GM19351 (cell line): ENCODE measurements at regions not wholly inside any gene's neighbourhood (a gene's known extent, or its start where the extent isn't known, plus 50 kb on each side); places are given as distances from the start of the nearest gene placed in this dataset.
A peak's percentile ranks its signal among the peaks of the same experiment; 100 is the strongest.

Source experiments
- ATAC-seq: cut with Tn5 transposase; IDR thresholded peaks from one replicate; pipeline ENCODE4 v1.9.1; 2021; ENCODE audit warnings: mild to moderate bottlenecking, moderate library complexity; ENCODE audit not compliant: unreplicated experiment

DNA sequence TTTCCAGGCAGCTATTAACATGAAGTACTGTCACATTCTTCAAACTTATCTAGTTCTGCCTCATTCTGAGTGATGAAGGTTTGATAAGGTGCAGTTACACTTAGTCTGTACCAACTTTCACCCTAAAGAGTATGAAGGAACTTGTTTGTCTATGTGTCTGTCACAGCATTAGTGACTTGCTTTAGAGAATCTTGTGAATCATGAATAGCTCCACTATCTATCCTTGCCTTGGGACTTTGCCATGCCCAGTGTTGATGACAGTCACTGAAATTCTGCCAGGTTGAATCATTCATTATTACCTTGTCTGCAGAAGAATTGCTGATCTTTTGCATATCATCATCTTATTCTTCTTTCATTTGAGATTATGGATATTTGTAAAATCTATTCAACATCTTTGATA lies 50.9 kb upstream of the A1CF start:
- ATAC-seq = no peak

DNA sequence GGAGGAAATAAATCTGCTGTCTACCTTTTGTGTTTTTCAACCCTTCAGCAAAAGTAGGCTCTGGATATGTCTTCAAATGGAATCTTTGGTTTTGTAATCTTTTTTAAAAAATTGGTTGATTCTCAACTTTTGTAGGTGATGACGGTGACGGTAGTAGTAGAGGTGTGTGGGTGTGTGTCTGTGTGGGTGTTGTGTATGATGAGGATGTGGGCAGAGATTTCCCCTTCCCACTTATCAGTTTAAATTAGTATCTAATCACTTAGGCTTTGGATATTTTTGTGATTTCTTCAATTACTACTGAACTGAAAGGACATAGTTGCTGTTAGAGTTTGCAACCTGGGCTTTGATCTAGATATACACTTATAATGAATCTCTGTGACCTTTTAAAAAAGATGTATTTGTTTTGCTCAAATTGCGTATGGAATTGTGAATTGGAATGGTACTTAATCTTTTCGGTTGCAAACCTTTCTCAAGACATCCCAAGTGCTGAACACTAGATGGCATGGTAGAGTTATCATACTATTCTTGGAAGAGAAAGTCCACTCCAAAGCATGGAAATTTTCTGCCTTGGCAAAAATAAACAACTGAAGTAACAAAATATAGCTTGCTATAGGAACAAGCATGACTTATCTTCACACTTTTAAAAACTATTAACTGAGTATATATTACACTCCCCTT lies 51.9 kb upstream of the A1CF start:
- no peak for ATAC-seq

DNA sequence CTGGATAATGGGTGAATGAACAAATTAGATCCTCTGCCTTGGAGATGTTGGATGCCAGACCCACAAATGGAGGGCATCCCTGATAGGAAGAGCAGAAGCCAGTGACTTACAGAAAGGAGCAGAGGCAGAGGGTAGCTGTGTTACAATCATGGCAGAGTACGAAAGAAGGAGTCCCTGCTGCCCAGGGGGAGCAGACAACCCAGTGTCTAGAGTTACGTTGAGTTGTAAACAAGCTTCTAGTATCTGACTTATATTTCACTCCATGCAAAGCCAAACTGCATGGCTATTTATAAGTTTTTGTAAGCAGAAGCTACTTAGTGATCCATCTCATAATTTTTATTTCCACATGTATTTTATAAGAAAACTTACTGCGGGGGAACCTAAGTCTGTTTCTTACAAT lies 56.2 kb upstream of the A1CF start:
- ATAC-seq = no peak

DNA sequence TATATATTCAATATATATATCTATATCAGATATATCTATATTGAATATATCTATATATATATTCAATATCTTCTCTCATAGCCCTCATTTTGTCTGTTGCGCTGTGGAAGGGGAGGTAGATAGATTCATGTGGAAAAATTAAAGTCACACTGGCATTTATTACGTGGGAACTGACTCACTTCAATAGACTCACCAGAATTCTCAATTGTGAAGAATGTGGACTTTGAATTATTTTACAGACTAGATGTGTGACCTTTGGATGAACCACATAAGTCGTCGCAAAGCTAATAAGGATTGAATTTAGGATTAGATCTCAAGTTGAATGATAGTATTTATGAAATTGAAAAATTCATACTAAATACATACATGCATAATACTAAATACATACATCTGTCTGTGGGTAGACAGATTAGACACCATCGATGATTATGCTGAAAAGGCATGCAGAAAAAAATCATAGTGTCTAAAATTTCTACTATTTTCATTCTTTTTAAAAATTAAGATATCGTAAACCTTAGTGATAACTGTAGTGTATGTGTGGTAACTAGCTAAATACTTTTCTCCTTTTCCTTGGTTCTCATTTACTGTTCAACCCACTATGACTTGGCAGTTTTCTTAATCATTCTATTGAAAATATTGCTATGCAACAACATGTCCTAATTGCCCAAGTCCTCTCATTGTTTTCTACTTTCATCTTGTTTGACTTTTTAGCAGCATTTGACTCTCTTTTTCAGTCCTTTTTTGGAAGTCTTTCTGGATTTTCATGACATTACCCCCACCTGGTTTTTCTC lies 61.8 kb upstream of the A1CF start:
- no peak for ATAC-seq

DNA sequence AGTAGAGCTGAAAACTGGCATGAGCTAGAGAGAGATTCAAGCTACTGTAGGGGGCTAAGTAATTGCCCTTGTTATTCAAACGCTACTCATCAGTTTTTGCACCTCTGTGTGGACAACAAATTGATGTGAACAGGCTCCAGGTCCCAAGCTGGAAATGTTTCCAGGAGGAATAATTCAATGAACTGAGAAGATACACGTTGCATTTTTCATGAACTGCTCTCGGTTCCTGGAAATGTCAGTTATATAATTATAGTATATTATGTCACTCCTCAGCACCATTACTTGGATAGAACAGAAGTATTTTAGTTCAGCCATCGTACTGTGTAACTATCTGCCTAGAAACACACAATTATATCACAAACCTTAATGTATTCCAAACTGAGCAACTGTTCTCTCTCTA lies 65.9 kb upstream of the A1CF start:
- no peak for ATAC-seq

DNA sequence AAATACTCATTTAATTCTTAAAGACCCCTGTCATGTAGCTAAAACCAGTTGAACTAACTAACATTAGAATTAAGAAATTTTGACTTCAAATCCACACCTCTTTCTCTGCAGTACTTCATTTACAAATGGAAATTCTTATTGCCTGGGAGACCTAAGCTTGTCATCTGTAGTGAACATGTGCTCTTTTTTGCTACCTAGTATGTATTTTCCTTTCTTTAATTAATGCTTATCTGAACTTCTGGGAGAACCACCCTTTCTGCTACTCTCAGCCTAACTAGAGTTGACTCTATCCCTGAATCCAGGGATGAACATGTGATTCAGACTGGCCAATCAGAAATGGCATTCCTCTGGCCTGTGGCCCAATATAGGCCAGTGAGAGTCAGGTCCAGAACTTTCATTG lies 75.9 kb upstream of the A1CF start:
- no peak for ATAC-seq

DNA sequence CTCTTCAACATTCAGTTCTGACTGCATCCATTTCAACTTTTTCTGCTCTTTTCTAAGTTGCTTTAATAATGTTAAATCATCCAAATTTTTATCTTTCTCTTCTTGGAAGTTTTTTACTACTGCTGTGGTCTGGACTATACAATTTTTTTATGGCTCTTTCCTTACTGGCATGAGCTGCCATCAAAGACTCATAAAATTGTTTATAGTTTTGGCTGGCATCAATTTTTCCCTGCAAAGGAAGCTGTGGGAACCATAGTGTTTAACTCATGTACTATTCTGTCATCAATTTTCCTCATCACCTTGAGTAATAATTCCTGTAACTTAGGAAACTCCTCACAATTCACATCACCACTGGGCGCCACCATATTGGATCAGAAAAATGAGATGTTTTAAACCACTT lies 77.6 kb upstream of the A1CF start:
- ATAC-seq = no peak

DNA sequence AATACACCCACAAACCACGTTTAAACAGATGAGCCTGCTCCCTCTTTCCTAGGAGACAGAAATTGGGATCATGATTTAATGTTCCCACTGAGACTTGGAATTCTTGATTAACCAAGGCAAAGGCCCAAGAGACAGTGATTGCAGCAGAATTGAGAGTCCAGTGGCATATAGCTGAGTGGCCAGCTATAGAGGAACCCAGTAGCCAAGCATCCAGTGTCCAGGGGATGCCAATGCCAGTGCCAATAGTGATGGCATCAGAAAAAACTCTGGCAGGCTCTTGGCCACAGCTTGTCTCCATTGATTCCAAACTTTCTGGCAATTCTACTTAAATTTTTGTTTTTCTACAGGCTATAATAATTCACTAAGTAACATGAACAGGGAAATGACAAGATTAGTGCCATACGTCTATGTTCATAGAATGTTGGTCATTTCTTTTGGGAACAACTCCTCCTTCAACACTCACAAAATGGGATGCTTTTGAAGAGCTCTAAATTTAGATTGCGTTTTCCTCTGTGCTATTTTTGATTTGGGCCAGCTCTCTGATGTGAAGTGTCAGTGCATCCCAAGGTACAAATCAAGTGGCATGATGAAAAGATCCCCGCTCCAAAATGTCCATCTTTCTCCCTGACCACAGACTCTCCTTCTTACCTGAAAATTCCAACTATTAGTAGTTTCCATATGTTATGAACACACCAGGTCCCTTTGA lies 83.1 kb upstream of the A1CF start:
- ATAC-seq = no peak

DNA sequence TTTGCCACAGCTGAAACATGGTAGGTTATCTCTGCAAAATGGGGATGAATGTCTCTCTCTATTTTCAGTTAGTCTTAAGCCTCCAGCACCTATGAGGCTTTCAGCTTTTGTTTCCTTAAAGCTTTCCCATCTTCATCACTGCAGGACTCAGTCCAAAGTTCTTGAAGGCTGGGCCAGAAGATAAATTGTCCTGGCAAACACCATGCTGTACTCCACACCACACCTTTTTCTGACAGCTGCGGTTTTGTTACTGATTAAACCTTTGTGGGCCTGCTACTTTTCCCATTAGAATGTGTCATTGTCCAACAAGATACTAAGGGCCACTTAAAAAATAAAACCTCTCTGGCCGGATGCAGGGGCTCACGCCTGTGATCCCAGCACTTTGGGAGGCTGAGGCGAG lies 87.2 kb upstream of the A1CF start:
- no peak for ATAC-seq

DNA sequence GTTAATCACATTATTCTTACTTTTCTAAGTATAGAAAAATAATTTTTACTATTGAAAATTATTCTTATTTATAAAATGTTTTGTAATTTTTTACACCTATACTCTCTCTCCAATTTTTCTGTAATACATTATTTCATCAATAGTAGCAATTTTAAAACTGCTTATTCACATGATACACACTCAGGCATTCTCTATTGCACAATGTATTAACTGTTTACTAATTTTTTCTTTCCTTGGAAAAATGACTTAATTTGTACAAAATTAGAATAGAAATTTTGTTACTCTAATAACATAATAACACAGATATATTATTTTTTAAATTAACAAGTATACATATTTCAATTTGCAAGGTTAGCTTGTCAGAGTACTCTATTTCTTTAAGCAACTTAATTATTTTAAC lies 92.9 kb upstream of the PRKG1 start:
- ATAC-seq = no peak

DNA sequence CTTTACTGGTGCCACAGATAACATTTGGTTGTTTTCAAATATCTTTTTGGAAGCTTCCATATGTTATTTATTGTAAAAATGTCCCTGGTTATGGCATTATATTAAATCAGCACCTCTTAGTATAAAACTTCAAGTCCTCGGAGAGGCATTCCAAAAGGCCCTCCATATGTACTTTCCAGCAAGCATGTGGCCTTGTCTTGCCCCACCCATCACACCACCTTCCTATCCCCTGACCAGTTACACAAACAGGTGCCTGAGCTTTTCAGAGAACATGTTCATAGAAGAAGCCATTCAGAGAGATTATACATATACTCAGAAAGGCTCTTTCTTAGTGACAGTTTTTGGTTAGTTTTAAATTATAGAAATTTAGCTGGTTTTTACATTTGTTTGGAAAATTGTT lies 92.4 kb upstream of the PRKG1 start:
- ATAC-seq = no peak

DNA sequence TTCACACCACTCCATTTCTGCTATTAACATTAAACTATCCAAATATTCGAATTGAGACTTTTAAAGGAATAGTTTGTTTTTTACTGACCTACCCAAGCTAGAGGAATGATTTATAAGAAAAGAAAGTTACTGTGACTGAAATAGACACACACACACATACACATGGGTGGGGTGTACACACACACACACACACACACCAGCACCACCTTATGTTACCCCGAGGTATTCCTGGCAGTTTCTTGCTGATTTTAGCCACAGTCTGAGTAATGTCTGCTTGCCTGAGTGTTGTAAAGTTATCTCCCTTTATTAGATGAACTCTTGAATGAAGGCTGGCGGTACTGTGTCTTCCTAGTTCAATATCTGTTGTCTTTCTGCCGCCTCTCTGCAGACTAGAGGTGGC lies 91.3 kb upstream of the PRKG1 start:
- ATAC-seq = no peak

DNA sequence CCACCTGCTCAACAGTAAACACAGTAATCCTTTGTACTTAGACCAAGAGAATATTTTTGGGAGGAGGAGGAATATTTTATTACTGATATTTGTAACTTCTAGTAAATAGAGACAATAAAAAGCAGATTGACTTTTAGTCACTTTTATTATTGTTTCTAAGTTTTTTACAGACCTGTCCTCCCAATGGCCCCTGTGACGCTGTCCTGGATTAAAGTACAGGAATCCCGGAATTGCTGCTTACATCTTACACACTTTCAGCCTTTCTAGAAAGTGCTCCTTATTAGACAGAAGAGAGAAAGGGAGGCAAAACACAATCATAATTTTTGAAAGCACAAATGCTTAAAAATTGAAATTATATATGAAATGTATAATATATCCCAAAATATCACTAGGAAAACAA lies 86.4 kb upstream of the PRKG1 start:
- ATAC-seq = no peak

DNA sequence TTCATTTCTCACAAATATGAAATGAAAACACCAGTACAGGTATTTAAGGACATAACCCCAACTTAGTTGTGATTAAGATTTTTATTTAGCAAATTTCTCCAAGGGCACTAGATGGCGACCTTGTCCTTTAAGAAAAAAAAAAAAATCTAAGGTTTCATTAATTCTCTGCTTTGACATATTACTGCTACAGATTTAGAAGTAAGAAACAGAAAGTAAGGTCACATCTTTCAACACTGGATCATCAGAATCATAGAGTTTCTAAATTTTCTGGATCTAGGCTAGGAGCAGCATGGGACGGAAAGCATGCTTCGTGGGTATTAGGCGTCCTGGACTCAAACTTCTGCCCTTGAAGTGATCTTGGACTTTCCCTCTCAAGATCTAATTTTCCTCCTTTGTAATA lies 85.5 kb upstream of the PRKG1 start:
- ATAC-seq = no peak

DNA sequence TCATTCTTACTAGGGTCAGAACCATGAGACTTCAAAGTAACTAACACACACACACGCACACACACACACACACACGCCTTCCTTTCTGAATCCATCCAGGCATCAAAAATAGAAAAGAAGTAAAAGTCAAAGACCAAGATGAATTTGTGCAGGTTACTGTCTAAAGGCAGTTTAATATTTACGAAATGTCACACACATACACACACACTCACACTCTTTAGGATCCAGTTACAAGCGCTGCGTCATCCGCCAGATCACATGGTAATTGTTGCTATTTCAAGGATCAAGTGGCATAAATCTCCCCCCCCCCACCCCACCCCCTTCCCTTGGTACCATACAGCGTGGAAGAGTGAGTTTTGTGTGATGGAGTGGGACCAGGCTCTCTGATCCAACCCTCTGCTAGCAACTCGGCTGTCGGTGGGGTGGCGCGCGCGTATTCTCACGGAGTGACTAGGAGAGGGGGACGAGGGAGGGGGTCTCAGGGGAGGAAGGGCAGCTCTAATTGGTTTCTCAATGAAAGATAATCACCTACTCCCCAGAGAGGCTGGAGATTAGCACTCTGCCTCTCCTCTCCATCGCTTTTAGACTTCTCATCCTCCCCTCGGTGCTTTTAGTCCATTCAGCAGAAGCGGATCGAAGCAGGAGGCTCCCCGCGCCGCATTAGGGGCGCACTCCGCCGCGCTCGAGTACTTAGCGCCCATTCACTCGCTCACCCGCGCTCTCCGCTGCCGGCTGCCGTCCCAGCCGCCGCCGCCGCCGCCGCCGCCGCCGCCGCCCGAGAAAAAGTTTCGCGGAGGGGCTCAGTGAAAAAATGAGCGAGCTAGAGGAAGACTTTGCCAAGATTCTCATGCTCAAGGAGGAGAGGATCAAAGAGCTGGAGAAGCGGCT lies 83.5 kb upstream of the PRKG1 start:
- peak; percentile 43 for ATAC-seq

DNA sequence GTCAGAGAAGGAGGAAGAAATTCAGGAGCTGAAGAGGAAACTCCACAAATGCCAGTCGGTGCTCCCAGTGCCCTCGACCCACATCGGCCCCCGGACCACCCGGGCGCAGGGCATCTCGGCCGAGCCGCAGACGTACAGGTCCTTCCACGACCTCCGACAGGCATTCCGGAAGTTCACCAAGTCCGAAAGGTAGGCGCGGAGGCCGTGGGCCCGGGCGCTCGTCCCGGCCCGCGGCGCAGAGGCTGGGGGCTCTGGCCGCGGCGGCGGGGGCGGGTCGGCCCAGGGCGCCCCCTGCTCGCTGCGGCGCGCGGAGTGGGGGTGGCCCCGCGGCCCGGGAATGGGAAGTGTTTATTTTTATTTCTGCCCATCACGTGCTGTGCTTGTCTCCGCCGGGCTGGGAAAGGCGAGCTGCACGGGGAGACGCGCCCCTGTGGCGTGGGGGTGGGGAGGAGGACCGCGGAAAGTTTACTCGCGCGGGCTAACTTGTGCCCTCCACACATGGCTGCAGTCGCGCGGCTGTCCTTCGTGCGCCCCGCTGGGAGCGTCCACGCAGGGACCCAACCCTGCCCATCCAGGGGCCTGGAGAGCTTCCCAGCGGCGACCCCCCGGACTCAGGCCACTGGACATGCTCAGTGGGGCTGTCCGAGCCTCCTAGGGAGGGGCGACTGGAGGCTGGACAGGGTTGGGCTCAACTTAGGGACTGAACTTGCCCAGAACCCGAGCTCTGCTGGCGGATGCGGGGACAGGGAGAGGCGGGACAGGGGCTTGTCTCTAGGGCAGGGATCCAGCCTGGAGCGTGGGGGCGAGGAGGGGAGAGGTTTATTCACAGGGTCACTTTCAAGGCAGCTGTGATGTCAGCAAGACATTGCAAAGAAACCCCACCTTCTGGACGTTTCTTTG lies 82.6 kb upstream of the PRKG1 start:
- no peak for ATAC-seq

DNA sequence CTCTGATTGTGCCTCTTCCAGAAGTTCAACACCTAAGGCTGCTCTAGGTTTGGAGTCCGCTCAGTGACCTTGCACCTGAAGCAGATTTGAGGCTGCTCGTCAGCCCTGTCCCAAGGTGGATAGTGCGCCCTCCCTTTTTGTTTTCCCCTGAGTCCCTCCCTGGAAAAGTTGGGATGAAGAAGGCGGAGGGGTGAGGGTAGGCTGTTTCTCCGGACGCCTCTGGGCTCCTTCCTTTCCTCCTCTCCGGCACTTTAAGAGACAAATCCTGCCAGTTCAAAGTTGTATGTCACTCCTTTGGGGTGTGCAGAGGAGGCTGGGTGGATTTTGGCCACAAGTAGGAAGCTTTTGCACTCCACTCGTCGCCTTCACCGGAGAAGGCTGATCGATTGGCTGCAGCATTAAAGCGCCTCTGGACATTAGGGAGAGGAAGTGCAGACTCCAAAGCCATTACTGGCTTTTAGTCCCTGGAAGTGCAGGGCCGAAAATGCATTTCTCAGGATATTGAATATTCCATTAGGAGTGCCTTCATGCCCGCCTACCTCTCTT lies 81.9 kb upstream of the PRKG1 start:
- no peak for ATAC-seq

DNA sequence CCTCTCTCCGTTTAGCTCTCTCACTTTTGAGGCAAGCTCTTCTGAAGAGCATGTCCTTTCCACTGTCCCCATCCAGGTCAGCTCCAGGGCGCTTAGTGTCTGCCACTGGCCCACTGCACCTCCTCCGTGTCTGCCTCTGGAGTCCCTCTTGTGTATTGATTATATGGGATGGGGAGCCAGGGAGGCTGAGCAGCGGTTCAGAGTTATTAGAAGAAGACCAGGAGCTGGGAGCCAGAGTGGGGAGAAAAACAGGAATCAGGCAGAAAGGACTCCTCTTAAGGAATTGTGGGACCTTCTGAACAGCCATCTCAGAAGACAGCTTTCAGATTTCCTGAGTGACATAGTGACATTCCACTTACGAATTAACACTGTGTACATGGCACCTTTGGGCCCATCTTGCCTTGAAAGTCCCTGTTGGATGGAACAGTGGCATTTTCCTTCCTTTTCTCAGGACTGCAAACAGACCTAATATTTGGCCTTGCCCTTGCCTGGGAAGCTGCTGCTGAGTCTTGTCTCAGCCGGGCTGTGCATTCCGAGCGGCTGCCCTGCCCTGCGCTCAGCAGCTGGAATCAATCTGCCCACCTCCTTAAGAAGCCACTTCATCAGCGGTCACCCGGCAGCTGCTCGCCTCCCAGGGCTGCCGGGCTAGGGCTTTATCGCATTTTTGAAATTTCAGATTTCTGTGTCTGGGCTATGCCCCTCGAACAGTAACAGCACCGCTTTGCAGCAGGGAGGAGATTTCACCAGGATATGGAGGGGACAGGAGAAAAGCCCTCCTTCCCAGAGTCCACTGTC lies 81.1 kb upstream of the PRKG1 start:
- ATAC-seq = no peak

DNA sequence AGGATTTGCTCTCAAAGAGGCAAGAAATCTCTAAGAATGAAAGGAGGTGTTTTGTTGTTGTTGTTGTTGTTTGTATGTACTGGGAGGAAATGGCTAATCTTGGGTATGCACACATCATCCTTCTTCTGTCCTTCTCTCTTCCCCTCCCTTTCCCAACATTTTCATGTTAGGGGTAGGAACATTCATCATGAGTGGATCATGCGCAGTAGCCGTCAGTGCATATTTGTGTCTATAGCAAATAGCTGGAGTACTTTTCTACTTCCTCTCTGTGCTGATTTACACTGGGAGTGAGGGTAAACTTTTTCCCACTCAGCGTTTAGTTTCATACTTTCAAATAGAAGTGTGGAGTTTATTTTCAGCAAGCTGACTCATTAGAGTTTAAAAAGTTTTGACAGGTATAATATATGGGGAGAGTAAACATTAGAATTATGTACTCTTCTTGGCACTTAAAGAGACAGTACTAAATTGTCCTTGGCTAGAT lies 80.5 kb upstream of the PRKG1 start:
- ATAC-seq = no peak
